ENCODE measurements at regions not wholly inside any gene's neighbourhood (a gene's known extent, or its start where the extent isn't known, plus 50 kb on each side); places are given as distances from the start of the nearest gene placed in this dataset.

DNA sequence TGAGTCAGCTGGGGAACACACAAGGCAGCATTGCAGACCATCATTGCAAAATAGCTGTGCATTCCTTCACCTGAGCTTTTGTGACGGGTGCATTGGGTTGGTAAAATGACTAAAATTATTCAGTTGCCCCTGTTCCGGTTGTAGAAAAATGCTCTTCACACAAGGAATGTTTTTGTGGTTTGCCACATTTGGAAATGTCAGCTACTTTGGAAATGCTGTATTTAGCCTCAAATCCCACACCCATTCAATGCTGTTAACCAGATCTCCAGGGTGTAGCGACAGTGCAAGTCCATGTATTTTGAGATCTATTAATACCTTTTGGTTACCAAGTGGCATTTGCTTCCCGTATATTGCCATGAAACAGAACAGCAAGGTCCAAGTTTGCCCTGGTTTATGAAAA lies 201.2 kb downstream of the FOXA2 start:
- TF ChIP-seq CTCF (IDR thresholded peaks at IDR 0.05): no peak
- no peak for TF ChIP-seq POLR2A (IDR thresholded peaks at IDR 0.05)

Data from testis (tissue), 2 donors.